HG03066 (cell line): ENCODE measurements at regions not wholly inside any gene's neighbourhood (a gene's known extent, or its start where the extent isn't known, plus 50 kb on each side); places are given as distances from the start of the nearest gene placed in this dataset.

Source experiments
- ATAC-seq: cut with Tn5 transposase; IDR thresholded peaks from one replicate; pipeline ENCODE4 v1.9.1; 2021; ENCODE audit warnings: low read depth; ENCODE audit not compliant: unreplicated experiment

DNA sequence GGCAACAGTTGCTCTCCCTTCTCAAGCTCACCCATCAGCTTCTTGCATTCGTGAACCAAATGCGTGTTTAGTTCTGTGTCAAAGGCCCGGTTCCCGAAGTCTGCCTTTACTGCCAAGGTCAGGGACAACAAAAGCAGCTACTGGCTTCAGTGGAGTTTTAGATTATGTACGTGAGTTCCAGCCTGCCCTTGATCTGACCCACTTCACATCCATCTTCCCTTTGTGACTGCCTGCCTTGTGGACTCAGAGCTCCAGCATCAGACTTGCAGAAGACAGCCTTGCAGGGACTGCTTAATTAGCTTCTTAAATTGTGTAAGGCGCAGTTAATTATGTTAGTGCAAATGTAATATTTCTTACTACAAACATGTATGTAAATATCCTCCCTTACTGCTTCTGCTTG is 774.7 kb upstream of the EDIL3 start:
- no peak for ATAC-seq

DNA sequence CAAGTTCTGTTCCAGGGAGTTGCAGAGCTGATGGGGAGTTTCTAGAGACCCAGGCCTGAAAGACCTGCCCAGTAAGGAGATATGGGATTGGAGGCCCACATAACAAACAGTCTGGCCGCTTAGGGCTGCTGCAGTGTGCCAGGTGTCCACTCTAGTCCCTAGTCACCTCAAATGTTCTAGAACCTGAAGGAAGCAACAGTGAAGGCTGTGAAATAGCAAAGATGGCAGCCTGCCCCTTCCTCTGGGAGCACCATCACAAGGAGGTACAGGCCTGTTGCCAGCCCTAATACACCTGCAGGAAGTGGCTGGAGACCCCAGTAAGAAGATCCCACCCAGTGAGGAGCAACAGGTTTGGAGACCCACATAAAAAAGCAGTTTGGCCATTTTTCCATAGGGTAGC is 783.8 kb upstream of the EDIL3 start:
- no peak for ATAC-seq

GRCh38 chr5:85170183-85170582 is 785.5 kb upstream of the EDIL3 start:
- ATAC-seq: no peak

DNA sequence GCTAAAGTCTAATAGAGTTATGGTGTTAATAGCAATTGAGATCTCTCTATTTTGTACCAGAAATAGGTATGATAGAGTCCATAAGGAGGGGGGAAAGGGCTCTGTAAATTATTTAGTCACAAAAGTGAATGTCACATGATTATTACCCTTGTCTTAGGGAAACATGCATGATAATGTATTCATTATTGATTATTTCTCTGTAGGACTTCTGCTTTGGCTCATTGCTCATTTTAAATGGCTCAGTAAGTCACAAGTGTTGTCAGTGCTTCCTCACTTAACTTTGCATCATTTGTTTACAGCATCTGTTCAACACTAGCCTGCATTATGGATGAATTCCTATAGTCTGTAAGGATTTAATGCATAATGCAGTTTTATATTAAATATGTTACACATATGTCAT is 788.8 kb upstream of the EDIL3 start:
- no peak for ATAC-seq

- no peak for ATAC-seq
Observed at GRCh38 chr5:85182344-85182743, 797.7 kb upstream of the EDIL3 start.

- no peak for ATAC-seq
Observed at GRCh38 chr5:85204289-85204688, 819.6 kb upstream of the EDIL3 start.

- no peak for ATAC-seq
Observed at GRCh38 chr5:85205430-85205829, 820.8 kb upstream of the EDIL3 start.

GRCh38 chr5:85225388-85225787 is 840.7 kb upstream of the EDIL3 start:
- ATAC-seq: no peak

DNA sequence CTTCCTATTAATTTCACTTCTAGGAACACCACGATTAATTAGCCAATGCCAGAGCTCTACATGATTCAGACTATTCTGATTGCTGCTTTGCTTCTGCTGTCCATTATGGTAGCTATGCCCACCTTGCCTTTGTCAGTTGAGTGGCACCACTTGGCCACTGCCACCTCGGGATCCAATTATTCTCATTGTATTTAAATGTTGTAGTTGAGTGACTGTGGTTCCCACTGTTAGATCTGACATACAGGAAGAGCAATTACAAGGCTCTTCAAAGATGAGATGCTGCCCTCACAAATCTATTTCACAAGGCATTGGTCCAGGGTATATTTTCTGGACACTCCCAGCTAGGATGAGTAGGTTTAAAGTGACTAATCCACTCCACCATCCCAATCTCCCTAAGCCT is 864.5 kb upstream of the EDIL3 start:
- ATAC-seq: no peak

- no peak for ATAC-seq
Observed at GRCh38 chr5:85263125-85263524, 878.4 kb upstream of the EDIL3 start.

- ATAC-seq: no peak
Observed at GRCh38 chr5:85266692-85267091, 882.0 kb upstream of the EDIL3 start.

- ATAC-seq: no peak
Observed at GRCh38 chr5:85268194-85268593, 883.5 kb upstream of the EDIL3 start.

GRCh38 chr5:85278193-85278592 is 893.5 kb upstream of the EDIL3 start:
- ATAC-seq: peak; percentile 85

DNA sequence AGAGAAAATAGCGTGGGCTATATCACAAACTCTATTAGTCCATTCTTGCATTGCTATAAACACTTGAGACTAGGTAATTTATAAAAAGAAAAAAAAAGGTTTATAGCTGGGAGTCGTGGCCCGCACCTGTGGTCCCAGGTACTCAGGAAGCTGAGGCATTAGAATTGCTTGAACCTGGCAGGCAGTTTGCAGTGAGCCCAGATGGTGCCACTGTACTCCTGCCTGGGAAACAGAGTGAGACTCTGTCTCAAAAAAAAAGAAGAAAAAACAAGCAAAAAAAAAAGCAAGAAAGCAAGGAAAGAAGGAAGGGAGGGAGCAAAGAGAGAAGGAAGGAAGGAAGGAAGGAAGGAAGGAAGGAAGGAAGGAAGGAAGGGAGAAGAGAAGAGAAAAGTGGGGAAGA is 904.2 kb upstream of the EDIL3 start:
- ATAC-seq: no peak

GRCh38 chr5:85293145-85293785 is 908.6 kb upstream of the EDIL3 start:
- ATAC-seq: no peak

DNA sequence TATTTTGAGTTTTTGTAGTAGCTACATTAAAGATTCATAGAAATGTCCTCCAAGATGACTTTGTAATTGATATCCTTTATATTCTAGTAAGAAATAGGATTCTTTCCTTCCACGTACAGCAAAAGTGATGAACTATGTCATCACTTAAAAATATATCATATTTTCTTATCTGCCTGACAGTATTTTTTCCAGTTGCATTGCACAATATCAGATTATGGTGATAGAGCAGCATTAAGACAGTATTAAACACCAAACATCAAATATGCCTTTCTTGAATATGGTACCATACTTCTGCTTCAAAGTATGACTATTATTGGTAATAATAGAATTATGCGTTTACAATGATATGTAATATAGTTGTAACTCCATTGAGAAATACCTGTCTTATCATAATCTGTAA is 919.8 kb upstream of the EDIL3 start:
- ATAC-seq: no peak

- no peak for ATAC-seq
Observed at GRCh38 chr5:85305766-85306165, 921.1 kb upstream of the EDIL3 start.

- ATAC-seq: no peak
Observed at GRCh38 chr5:85311536-85311935, 926.9 kb upstream of the EDIL3 start.

DNA sequence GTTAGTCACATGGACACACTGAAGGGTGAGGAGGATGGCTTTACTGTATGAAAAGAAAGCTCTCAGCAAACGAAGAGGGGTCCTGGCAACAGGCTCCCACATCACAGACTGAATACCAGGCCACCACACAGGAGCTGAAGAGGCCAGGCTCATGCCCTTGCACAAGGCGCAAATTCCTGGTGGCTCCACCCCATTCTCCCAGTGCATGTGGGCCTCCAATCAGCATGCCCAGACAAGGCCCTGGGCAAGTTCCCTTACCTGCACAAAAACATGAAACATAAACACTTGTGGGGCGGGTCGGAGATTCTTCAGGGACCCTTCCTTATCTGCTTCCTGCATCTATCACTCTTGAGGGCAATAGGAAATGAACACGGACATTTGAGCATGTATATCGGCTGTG is 935.8 kb upstream of the EDIL3 start:
- no peak for ATAC-seq

- ATAC-seq: no peak
Observed at GRCh38 chr5:85333276-85333675, 948.6 kb upstream of the EDIL3 start.

DNA sequence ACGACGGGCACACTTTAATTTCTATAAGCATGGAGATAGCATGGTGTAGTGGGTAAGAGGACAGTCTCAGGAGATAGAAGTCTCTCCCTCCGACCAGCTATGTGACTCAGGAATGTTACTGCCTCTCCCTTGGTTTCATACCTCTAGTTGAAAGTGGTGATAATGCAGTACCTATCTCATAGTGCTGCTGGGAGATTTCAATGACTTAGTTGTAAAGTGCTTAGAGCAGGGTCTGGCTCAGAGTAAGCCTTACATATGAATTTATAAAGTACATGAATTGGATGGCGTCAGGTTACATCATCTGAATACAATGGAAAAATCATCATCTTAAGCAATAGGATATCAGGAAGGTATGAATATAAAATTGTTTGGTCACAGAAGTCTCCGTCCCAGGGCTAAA is 952.8 kb upstream of the EDIL3 start:
- no peak for ATAC-seq

DNA sequence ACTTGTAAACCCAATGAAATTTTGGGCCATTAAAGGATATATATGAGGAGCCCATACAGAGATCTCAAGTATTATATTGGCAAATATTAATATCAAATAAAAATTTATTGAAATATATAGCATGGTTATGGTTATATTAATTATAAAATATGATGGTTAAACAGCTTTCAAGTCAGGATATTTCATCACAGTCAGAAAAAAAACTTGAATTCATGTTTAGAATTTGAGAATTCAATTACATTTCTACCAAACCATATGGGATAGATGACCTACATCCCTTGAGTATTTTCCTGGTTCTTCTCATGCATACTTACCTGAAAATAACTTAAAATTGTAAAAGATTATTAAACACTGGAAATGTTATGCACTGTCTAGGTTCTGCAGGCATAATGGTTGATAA is 956.1 kb upstream of the EDIL3 start:
- no peak for ATAC-seq

DNA sequence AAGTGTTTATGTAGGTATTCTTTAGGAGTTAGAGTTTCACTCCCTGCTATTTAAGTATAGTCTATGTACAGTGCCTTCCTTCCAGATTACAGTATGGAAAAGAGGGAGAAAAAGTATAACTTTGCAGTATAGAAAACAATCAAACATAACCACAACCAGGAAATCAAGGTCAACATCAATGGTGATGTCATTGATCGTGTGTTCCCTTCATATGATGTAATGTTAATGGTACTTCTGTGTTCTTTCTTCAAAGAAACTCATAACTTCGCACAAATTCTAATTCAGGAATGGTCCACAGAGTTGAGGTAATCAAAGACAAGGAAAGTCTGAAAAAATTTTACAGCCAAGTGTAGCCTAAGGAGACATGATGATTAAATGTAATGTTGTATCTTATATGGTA is 961.1 kb upstream of the EDIL3 start:
- ATAC-seq: no peak
